ENCODE measurements at regions not wholly inside any gene's neighbourhood (a gene's known extent, or its start where the extent isn't known, plus 50 kb on each side); places are given as distances from the start of the nearest gene placed in this dataset.

- H3K27me3 ChIP-seq (ENCODE audit: control insufficient read depth, insufficient read depth, low read length) = no peaks in the 10 kb centered on the region
- ChIA-PET POLR2A (no interaction called here), CTCF (no interaction called here)
- H3K27ac ChIP-seq (ENCODE audit: low read depth, low read length) = no peak overlapping the region
- H3K4me3 ChIP-seq (ENCODE audit: low read depth, low read length) = no peak overlapping the region
- no peak for DNase-seq (ENCODE audit: low read depth, low spot score)
- H3K9me3 ChIP-seq (ENCODE audit: control insufficient read depth, insufficient read depth, low read length) = no peaks in the 10 kb centered on the region
- no peak for TF ChIP-seq CTCF (IDR thresholded peaks at IDR 0.05; ENCODE audit: low read depth, low read length)
Measured at GRCh38 chr1:163844459-163844858, 522.7 kb downstream of the NUF2 start.

GRCh38 chr1:163845279-163845678, 523.5 kb downstream of the NUF2 start:
- Histone ChIP-seq H3K27me3 (ENCODE audit: control insufficient read depth, insufficient read depth, low read length) (no peaks in the 10 kb centered on the region), H3K27ac (ENCODE audit: low read depth, low read length) (no peak overlapping the region), H3K9me3 (ENCODE audit: control insufficient read depth, insufficient read depth, low read length) (no peaks in the 10 kb centered on the region), H3K4me3 (ENCODE audit: low read depth, low read length) (no peak overlapping the region)
- no peak for TF ChIP-seq CTCF (IDR thresholded peaks at IDR 0.05; ENCODE audit: low read depth, low read length)
- ChIA-PET CTCF (no interaction called here), POLR2A (no interaction called here)
- no peak for DNase-seq (ENCODE audit: low read depth, low spot score)

- no peak for TF ChIP-seq CTCF (IDR thresholded peaks at IDR 0.05; ENCODE audit: low read depth, low read length)
- POLR2A ChIA-PET = no interaction called here
- DNase-seq (ENCODE audit: low read depth, low spot score) = no peak
- Histone ChIP-seq H3K27me3 (ENCODE audit: control insufficient read depth, insufficient read depth, low read length) (no peaks in the 10 kb centered on the region), H3K9me3 (ENCODE audit: control insufficient read depth, insufficient read depth, low read length) (no peaks in the 10 kb centered on the region), H3K4me3 (ENCODE audit: low read depth, low read length) (no peak overlapping the region), H3K27ac (ENCODE audit: low read depth, low read length) (no peak overlapping the region)
- CTCF ChIA-PET = no interaction called here
Measured at GRCh38 chr1:163863731-163864130, 542.0 kb downstream of the NUF2 start.

GRCh38 chr1:163864207-163864606, 542.5 kb downstream of the NUF2 start:
- ChIA-PET POLR2A (no interaction called here), CTCF (no interaction called here)
- Histone ChIP-seq H3K4me3 (ENCODE audit: low read depth, low read length) (no peak overlapping the region), H3K27me3 (ENCODE audit: control insufficient read depth, insufficient read depth, low read length) (no peaks in the 10 kb centered on the region), H3K9me3 (ENCODE audit: control insufficient read depth, insufficient read depth, low read length) (no peaks in the 10 kb centered on the region), H3K27ac (ENCODE audit: low read depth, low read length) (no peak overlapping the region)
- DNase-seq (ENCODE audit: low read depth, low spot score) = no peak
- no peak for TF ChIP-seq CTCF (IDR thresholded peaks at IDR 0.05; ENCODE audit: low read depth, low read length)

- Histone ChIP-seq H3K27me3 (ENCODE audit: control insufficient read depth, insufficient read depth, low read length) (no peaks in the 10 kb centered on the region), H3K27ac (ENCODE audit: low read depth, low read length) (no peak overlapping the region), H3K4me3 (ENCODE audit: low read depth, low read length) (no peak overlapping the region), H3K9me3 (ENCODE audit: control insufficient read depth, insufficient read depth, low read length) (no peaks in the 10 kb centered on the region)
- ChIA-PET POLR2A (no interaction called here), CTCF (no interaction called here)
- TF ChIP-seq CTCF (IDR thresholded peaks at IDR 0.05; ENCODE audit: low read depth, low read length) = no peak
- DNase-seq (ENCODE audit: low read depth, low spot score) = no peak
Measured at GRCh38 chr1:163866564-163866963, 544.8 kb downstream of the NUF2 start.
